Esophagus squamous epithelium (tissue), 5 donors: ENCODE measurements at regions not wholly inside any gene's neighbourhood (a gene's known extent, or its start where the extent isn't known, plus 50 kb on each side); places are given as distances from the start of the nearest gene placed in this dataset.

Experiments used
- DNase-seq: peaks from one replicate; lab custom pipeline; 2025; lab: John Stamatoyannopoulos, UW
- H3K27ac ChIP-seq, 4 donors: fragments of 200-600 bp; sonication (generic); one replicate each; pipeline ENCODE4 v1.5.1; 2016 to 2019; ENCODE audit warnings: mild to moderate bottlenecking in 1 of 4
- H3K27me3 ChIP-seq, 4 donors: fragments of 200-600 bp; sonication (generic); 1 replicate in 3 of 4; 2 replicates in 1 of 4; pipeline versions ENCODE4 v1.5.1 to v1.6.0; 2017 to 2021; ENCODE audit warnings: antibody characterized with exemption in 1 of 4
- H3K36me3 ChIP-seq, 3 donors: fragments of 200-600 bp; sonication (generic); one replicate each; pipeline ENCODE4 v1.5.1; 2016 to 2019
- H3K4me1 ChIP-seq, 3 donors: fragments of 200-600 bp; sonication (generic); one replicate each; pipeline ENCODE4 v1.5.1; 2017 to 2019
- H3K4me3 ChIP-seq, 4 donors: fragments of 200-600 bp; sonication (generic); 1 replicate in 3 of 4; 2 replicates in 1 of 4; pipeline ENCODE4 v1.5.1; 2016 to 2019; ENCODE audit warnings: mild to moderate bottlenecking in 2 of 4, moderate library complexity in 1 of 4
- H3K9me3 ChIP-seq, 3 donors: fragments of 200-600 bp; sonication (generic); one replicate each; pipeline ENCODE4 v1.5.1; 2016 to 2019
- CTCF ChIP-seq, 6 experiments: fragments of 450-650 bp in 4 of 6; fragments of 200-600 bp in 2 of 6; sonication (generic) in 2 of 6; IDR thresholded peaks; one replicate each; pipeline ENCODE4 v1.5.1; 2016 to 2019; ENCODE audit warnings: antibody characterized with exemption in 6 of 6, mild to moderate bottlenecking in 4 of 6, moderate library complexity in 4 of 6
- POLR2A ChIP-seq, 4 donors: fragments of 450-650 bp; IDR thresholded peaks; one replicate each; pipeline ENCODE4 v1.6.1; 2017; ENCODE audit warnings: antibody characterized with exemption in 4 of 4, mild to moderate bottlenecking in 4 of 4, moderate library complexity in 3 of 4
- WGBS, 2 donors: methylation state at CpG; one replicate each; pipeline ENCODE4 v1.1.5; 2018; 5-methylcytosine and 5-hydroxymethylcytosine counted together
- intact Hi-C: fragments of 100-400 bp; cut with DNase I; formaldehyde crosslinking; loops from one replicate; pipeline ENCODE4 v1.15.0; 2022
- donor health status: DM: yes; HTN: yes; CAD: no.

GRCh38 chr10:83078645-83079044 lies 1060.7 kb upstream of the GHITM start:
- intact Hi-C loops = no loop called here
- Histone ChIP-seq H3K4me1 (peaks cover 0 to 7% (median 0%) of the 10 kb centered on the region in 3 donors), H3K27ac (no peak overlapping the region), H3K9me3 (no peaks in the 10 kb centered on the region), H3K36me3 (no peaks in the 10 kb centered on the region), H3K4me3 (no peak overlapping the region), H3K27me3 (peaks cover 0 to 13% (median 0%) of the 10 kb centered on the region in 4 donors)
- WGBS, 2 donors = 44 to 54% methylated on average over 3 of the region's 3 CpGs
- DNase-seq = no peak
- no peak for TF ChIP-seq POLR2A (IDR thresholded peaks at IDR 0.05)
- TF ChIP-seq CTCF (IDR thresholded peaks at IDR 0.05) = no peak

- TF ChIP-seq CTCF (IDR thresholded peaks at IDR 0.05) = no peak
- no peak for TF ChIP-seq POLR2A (IDR thresholded peaks at IDR 0.05)
- Histone ChIP-seq H3K36me3 (no peaks in the 10 kb centered on the region), H3K27me3 (peaks cover 0 to 9% (median 0%) of the 10 kb centered on the region in 4 donors), H3K4me1 (no peaks in the 10 kb centered on the region), H3K9me3 (no peaks in the 10 kb centered on the region), H3K4me3 (no peak overlapping the region), H3K27ac (no peak overlapping the region)
- DNase-seq = no peak
- intact Hi-C loops = no loop called here
Observed at GRCh38 chr10:83083831-83084230, 1055.5 kb upstream of the GHITM start.

GRCh38 chr10:83089335-83089734 lies 1050.0 kb upstream of the GHITM start:
- intact Hi-C loops = no loop called here
- no peaks in the 10 kb centered on the region for H3K9me3 ChIP-seq
- no peak overlapping the region for H3K4me3 ChIP-seq
- no peaks in the 10 kb centered on the region for H3K36me3 ChIP-seq
- no peaks in the 10 kb centered on the region for H3K4me1 ChIP-seq
- no peaks in the 10 kb centered on the region for H3K27me3 ChIP-seq
- WGBS, 2 donors = 53 to 70% methylated on average over 2 to 3 of the region's 3 CpGs
- no peak overlapping the region for H3K27ac ChIP-seq
- TF ChIP-seq CTCF (IDR thresholded peaks at IDR 0.05) (no peak), POLR2A (IDR thresholded peaks at IDR 0.05) (no peak)
- no peak for DNase-seq

- Histone ChIP-seq H3K27me3 (no peaks in the 10 kb centered on the region), H3K9me3 (peaks cover 0 to 6% (median 0%) of the 10 kb centered on the region in 3 donors), H3K4me1 (peaks cover 0 to 4% (median 4%) of the 10 kb centered on the region in 3 donors), H3K4me3 (no peak overlapping the region), H3K27ac (no peak overlapping the region), H3K36me3 (no peaks in the 10 kb centered on the region)
- WGBS, 2 donors = 69 to 77% methylated on average over 3 of the region's 3 CpGs
- no peak for DNase-seq
- intact Hi-C loops = no loop called here
- no peak for TF ChIP-seq CTCF (IDR thresholded peaks at IDR 0.05)
Observed at GRCh38 chr10:83104616-83105015, 1034.7 kb upstream of the GHITM start.

GRCh38 chr10:83108565-83109333 lies 1030.6 kb upstream of the GHITM start:
- no peaks in the 10 kb centered on the region for H3K27me3 ChIP-seq
- TF ChIP-seq POLR2A (IDR thresholded peaks at IDR 0.05) = no peak
- no peak for TF ChIP-seq CTCF (IDR thresholded peaks at IDR 0.05)
- H3K4me3 ChIP-seq = no peak overlapping the region
- intact Hi-C loops = no loop called here
- no peak for DNase-seq
- peaks cover 3 to 16% (median 4%) of the 10 kb centered on the region in 3 donors for H3K4me1 ChIP-seq
- no peak overlapping the region for H3K27ac ChIP-seq
- no peaks in the 10 kb centered on the region for H3K36me3 ChIP-seq
- H3K9me3 ChIP-seq = peaks cover 0 to 6% (median 6%) of the 10 kb centered on the region in 3 donors
- WGBS, 2 donors = 72 to 85% methylated on average over 6 to 7 of the region's 7 CpGs
